Sigmoid colon (tissue), 6 donors: ENCODE measurements at regions not wholly inside any gene's neighbourhood (a gene's known extent, or its start where the extent isn't known, plus 50 kb on each side); places are given as distances from the start of the nearest gene placed in this dataset.

Experiments used
- DNase-seq: peaks from one replicate; pipeline ENCODE4 v3.0.0-alpha.2; 2019
- H3K27ac ChIP-seq, 4 donors: fragments of 200-600 bp; sonication (generic); one replicate each; pipeline ENCODE4 v1.5.1; 2016 to 2019; ENCODE audit warnings: mild to moderate bottlenecking in 1 of 4
- H3K27me3 ChIP-seq, 3 donors: fragments of 200-600 bp; sonication (generic); one replicate each; pipeline ENCODE4 v1.5.1; 2019; ENCODE audit warnings: mild to moderate bottlenecking in 1 of 3
- H3K36me3 ChIP-seq, 4 donors: fragments of 200-600 bp; sonication (generic); one replicate each; pipeline ENCODE4 v1.5.1; 2016 to 2019
- H3K4me1 ChIP-seq, 4 donors: fragments of 200-600 bp; sonication (generic); one replicate each; pipeline ENCODE4 v1.5.1; 2017 to 2019
- H3K4me3 ChIP-seq, 4 donors: fragments of 200-600 bp; sonication (generic); one replicate each; pipeline ENCODE4 v1.5.1; 2017 to 2019; ENCODE audit warnings: mild to moderate bottlenecking in 2 of 4, moderate library complexity in 1 of 4
- H3K9me3 ChIP-seq, 4 donors: fragments of 200-600 bp in 3 of 4; sonication (generic) in 3 of 4; one replicate each; pipeline versions ENCODE4 v1.5.1 to v1.6.1; 2013 to 2019
- EP300 ChIP-seq, 4 donors: sonication (generic); formaldehyde crosslinking; IDR thresholded peaks; one replicate each; pipeline ENCODE4 v1.6.1; 2017; ENCODE audit warnings: antibody characterized with exemption in 4 of 4
- POLR2A ChIP-seq, 2 donors: fragments of 450-650 bp; IDR thresholded peaks; one replicate each; pipeline ENCODE4 v1.6.1; 2016; ENCODE audit warnings: antibody characterized with exemption in 2 of 2, mild to moderate bottlenecking in 2 of 2, moderate library complexity in 2 of 2
- POLR2AphosphoS5 ChIP-seq, 4 donors: sonication (generic); formaldehyde crosslinking; IDR thresholded peaks; one replicate each; pipeline ENCODE4 v1.6.1; 2017; ENCODE audit warnings: antibody characterized with exemption in 4 of 4
- WGBS, 2 donors: extraction: QIAGEN DNeasy Blood & Tissue Kit; methylation state at CpG; one replicate each; pipeline ENCODE4 v1.1.7; 2013; 5-methylcytosine and 5-hydroxymethylcytosine counted together
- intact Hi-C: fragments of 100-400 bp; cut with DNase I; formaldehyde crosslinking; loops from one replicate; pipeline ENCODE4 v1.15.1; 2023
- TF ChIP-seq, protein P1 (sequence below), 4 experiments: fragments of 450-650 bp in 3 of 4; fragments of 200-600 bp in 1 of 4; IDR thresholded peaks; one replicate each; pipeline ENCODE4 v1.5.1; 2016 to 2019; ENCODE audit warnings: antibody characterized with exemption in 4 of 4, mild to moderate bottlenecking in 3 of 4, moderate library complexity in 2 of 4
- donor health status: healthy with polysubstance abuse.
- donor health status: healthy.

- Histone ChIP-seq H3K9me3 (no peaks in the 10 kb centered on the region), H3K27me3 (no peaks in the 10 kb centered on the region), H3K27ac (no peak overlapping the region), H3K36me3 (no peaks in the 10 kb centered on the region), H3K4me1 (peaks cover 0 to 37% (median 22%) of the 10 kb centered on the region in 4 donors), H3K4me3 (no peak overlapping the region)
- 81 to 87% methylated on average over 5 of the region's 5 CpGs for WGBS, 2 donors
- TF ChIP-seq, protein P1, sequence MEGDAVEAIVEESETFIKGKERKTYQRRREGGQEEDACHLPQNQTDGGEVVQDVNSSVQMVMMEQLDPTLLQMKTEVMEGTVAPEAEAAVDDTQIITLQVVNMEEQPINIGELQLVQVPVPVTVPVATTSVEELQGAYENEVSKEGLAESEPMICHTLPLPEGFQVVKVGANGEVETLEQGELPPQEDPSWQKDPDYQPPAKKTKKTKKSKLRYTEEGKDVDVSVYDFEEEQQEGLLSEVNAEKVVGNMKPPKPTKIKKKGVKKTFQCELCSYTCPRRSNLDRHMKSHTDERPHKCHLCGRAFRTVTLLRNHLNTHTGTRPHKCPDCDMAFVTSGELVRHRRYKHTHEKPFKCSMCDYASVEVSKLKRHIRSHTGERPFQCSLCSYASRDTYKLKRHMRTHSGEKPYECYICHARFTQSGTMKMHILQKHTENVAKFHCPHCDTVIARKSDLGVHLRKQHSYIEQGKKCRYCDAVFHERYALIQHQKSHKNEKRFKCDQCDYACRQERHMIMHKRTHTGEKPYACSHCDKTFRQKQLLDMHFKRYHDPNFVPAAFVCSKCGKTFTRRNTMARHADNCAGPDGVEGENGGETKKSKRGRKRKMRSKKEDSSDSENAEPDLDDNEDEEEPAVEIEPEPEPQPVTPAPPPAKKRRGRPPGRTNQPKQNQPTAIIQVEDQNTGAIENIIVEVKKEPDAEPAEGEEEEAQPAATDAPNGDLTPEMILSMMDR (IDR thresholded peaks at IDR 0.05) = no peak
- TF ChIP-seq POLR2A (IDR thresholded peaks at IDR 0.05) (no peak), EP300 (IDR thresholded peaks at IDR 0.05) (no peak), POLR2AphosphoS5 (IDR thresholded peaks at IDR 0.05) (no peak)
- intact Hi-C loops = no loop called here
- no peak for DNase-seq
Observed at GRCh38 chr2:217291259-217291658, 431.4 kb upstream of the TNP1 start.

GRCh38 chr2:217290467-217290866 lies 430.6 kb upstream of the TNP1 start:
- TF ChIP-seq EP300 (IDR thresholded peaks at IDR 0.05) (no peak), POLR2AphosphoS5 (IDR thresholded peaks at IDR 0.05) (no peak), POLR2A (IDR thresholded peaks at IDR 0.05) (no peak)
- TF ChIP-seq, protein P1 (IDR thresholded peaks at IDR 0.05) = no peak
- H3K9me3 ChIP-seq = no peaks in the 10 kb centered on the region
- H3K27ac ChIP-seq = peak overlapping the region in 2 of 4 donors; percentile 54 to 58
- DNase-seq = no peak
- H3K4me1 ChIP-seq = peaks cover 0 to 37% (median 24%) of the 10 kb centered on the region in 4 donors
- H3K4me3 ChIP-seq = no peak overlapping the region
- H3K27me3 ChIP-seq = no peaks in the 10 kb centered on the region
- intact Hi-C loops = no loop called here
- no peaks in the 10 kb centered on the region for H3K36me3 ChIP-seq

DNA sequence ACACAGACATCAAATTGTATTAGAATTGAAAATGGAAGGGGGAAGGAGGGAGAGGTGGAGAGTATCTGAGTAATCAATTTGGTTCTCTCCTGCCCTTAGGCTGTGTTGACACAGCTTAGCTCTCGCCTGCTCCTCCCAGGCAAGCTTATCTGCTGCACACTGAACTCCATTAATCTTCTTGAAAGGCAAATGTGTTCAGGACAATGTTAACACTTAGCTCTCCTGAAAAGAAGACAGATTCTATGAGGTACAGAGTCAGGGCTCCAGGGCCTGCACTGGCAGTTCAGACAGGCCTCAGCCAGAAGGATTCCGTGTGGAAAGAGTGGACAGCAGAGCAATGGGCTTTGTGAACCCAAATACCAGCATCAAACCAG lies 430.0 kb upstream of the TNP1 start:
- intact Hi-C loops = no loop called here
- H3K4me3 ChIP-seq = no peak overlapping the region
- WGBS, 2 donors = 20 to 63% methylated on average over 2 of the region's 2 CpGs

GRCh38 chr2:217289177-217289906 lies 429.5 kb upstream of the TNP1 start:
- no peaks in the 10 kb centered on the region for H3K9me3 ChIP-seq
- 49 to 70% methylated on average over 2 of the region's 2 CpGs for WGBS, 2 donors
- H3K27me3 ChIP-seq = no peaks in the 10 kb centered on the region
- intact Hi-C loops = no loop called here
- no peak for TF ChIP-seq POLR2A (IDR thresholded peaks at IDR 0.05)
- TF ChIP-seq EP300 (IDR thresholded peaks at IDR 0.05) = no peak
- TF ChIP-seq, protein P1 (IDR thresholded peaks at IDR 0.05) = no peak
- no peak for TF ChIP-seq POLR2AphosphoS5 (IDR thresholded peaks at IDR 0.05)
- no peak overlapping the region for H3K4me3 ChIP-seq
- no peak for DNase-seq
- peak overlapping the region in 3 of 4 donors; percentile 33 to 58 (median 54) for H3K27ac ChIP-seq
- H3K36me3 ChIP-seq = no peaks in the 10 kb centered on the region
- peaks cover 0 to 37% (median 24%) of the 10 kb centered on the region in 4 donors for H3K4me1 ChIP-seq

More for the DNA sequence above, 430.0 kb upstream of the TNP1 start:
- Histone ChIP-seq H3K27ac (peak overlapping the region in 3 of 4 donors; percentile 33 to 58 (median 54)), H3K9me3 (no peaks in the 10 kb centered on the region), H3K4me1 (peaks cover 0 to 37% (median 24%) of the 10 kb centered on the region in 4 donors), H3K36me3 (no peaks in the 10 kb centered on the region), H3K27me3 (no peaks in the 10 kb centered on the region)
- no peak for DNase-seq
- TF ChIP-seq, protein P1 (IDR thresholded peaks at IDR 0.05) = no peak
- peak in 3 of 4 donors; percentile 46 to 78 (median 50) for TF ChIP-seq POLR2AphosphoS5 (IDR thresholded peaks at IDR 0.05)
- TF ChIP-seq POLR2A (IDR thresholded peaks at IDR 0.05) = no peak
- no peak for TF ChIP-seq EP300 (IDR thresholded peaks at IDR 0.05)
